IPS DF 6.9 (cell line): ENCODE measurements at regions not wholly inside any gene's neighbourhood (a gene's known extent, or its start where the extent isn't known, plus 50 kb on each side); places are given as distances from the start of the nearest gene placed in this dataset.

Experiments used
- DNase-seq: peaks from one replicate; pipeline ENCODE4 v3.0.0-alpha.2; 2013; ENCODE audit warnings: low read depth, low spot score
- H3K27ac ChIP-seq: one replicate; pipeline ENCODE4 v1.5.1; 2013; ENCODE audit warnings: low read length, control low read depth
- H3K27me3 ChIP-seq: 2 replicates; pipeline ENCODE4 v1.6.1; 2013; ENCODE audit warnings: mild to moderate bottlenecking, low read length; ENCODE audit not compliant: control insufficient read depth, insufficient read depth
- H3K36me3 ChIP-seq: 2 replicates; pipeline ENCODE4 v1.6.1; 2013; ENCODE audit warnings: low read length; ENCODE audit not compliant: control insufficient read depth, insufficient read depth
- H3K4me1 ChIP-seq: 2 replicates; pipeline ENCODE4 v1.6.1; 2013; ENCODE audit warnings: low read length; ENCODE audit not compliant: control insufficient read depth, insufficient read depth
- H3K4me3 ChIP-seq: 2 replicates; pipeline ENCODE4 v1.5.1; 2013; ENCODE audit warnings: mild to moderate bottlenecking, low read length
- H3K9me3 ChIP-seq: 2 replicates; pipeline ENCODE4 v1.6.1; 2013; ENCODE audit warnings: low read length, inconsistent platforms; ENCODE audit not compliant: control insufficient read depth, insufficient read depth
- WGBS: extraction: QIAGEN DNeasy Blood & Tissue Kit; methylation state at CpG from one replicate; pipeline ENCODE4 v1.1.7; 2013; ENCODE audit warnings: mixed read lengths, missing lambda C conversion rate; ENCODE audit not compliant: insufficient read length, insufficient coverage; 5-methylcytosine and 5-hydroxymethylcytosine counted together

DNA sequence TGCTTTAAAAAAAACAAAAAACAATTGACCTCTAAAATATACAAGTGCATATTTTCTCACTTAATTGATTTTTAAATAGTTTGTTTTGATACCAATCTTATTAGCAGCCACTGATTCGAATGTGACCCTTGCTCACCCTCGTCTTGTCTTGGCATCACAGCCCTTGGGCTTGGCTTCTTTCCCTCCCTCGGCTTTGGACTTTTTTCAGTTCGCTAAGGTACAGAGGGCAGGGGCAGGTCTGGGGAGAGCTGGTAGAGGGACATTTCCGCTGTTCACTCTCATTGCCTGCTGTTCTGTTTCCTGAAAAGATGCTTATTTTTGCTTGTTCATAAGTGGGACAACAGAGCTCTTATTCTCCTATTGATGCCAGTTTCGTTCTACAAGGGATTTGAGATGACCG is 88.5 kb upstream of the RPS6KA3 start:
- Histone ChIP-seq H3K27ac (no peak overlapping the region), H3K9me3 (no peaks in the 10 kb centered on the region), H3K4me1 (no peaks in the 10 kb centered on the region), H3K27me3 (no peaks in the 10 kb centered on the region), H3K4me3 (no peak overlapping the region), H3K36me3 (no peaks in the 10 kb centered on the region)
- no peak for DNase-seq
- WGBS = no CpG with 5 or more reads among the region's 7 CpGs

DNA sequence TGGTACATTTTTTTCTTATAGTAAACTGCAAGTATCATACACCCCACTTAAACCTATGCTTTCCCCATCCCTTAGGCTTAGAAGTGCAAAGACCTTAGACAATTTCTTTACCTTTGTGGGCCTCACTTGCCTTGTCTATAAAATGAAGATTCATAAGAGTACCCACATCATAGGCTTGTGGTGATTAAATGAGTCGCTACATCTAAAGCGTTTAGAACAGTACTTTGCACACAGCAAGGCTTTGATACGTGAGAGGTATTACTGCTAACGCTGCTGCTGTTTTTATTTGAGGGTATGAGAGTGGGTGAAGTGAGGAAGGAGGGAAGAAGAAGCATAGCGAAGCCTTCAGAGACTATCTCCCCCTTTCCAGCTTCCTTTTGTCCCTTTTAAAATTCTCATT is 87.8 kb upstream of the RPS6KA3 start:
- no peaks in the 10 kb centered on the region for H3K9me3 ChIP-seq
- H3K36me3 ChIP-seq = no peaks in the 10 kb centered on the region
- WGBS = no CpG with 5 or more reads among the region's 5 CpGs
- H3K4me1 ChIP-seq = no peaks in the 10 kb centered on the region
- H3K27ac ChIP-seq = no peak overlapping the region
- no peak overlapping the region for H3K4me3 ChIP-seq
- H3K27me3 ChIP-seq = no peaks in the 10 kb centered on the region
- no peak for DNase-seq

DNA sequence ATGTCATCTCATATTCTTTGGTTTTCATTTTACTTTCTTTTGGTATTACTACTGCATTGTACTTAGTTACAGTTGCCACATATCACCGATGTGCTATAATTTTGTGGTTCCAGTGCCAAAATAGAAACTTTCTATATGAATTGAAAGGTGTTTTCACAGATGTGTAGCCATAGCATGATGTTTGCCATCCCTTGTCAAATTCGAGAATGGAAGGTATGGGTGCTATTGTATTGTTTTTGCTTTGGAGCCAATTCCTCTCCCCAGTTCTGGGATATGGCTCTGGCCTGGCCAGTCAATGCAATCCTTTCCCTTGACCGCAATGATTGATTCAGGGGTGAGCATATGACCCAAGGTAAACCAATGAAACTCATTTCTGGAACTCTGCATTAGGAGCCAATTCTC is 86.2 kb upstream of the RPS6KA3 start:
- no peak for DNase-seq
- no CpG with 5 or more reads among the region's 3 CpGs for whole genome bisulfite sequencing
- Histone ChIP-seq H3K4me1 (no peaks in the 10 kb centered on the region), H3K4me3 (no peak overlapping the region), H3K9me3 (no peaks in the 10 kb centered on the region), H3K27ac (no peak overlapping the region), H3K36me3 (no peaks in the 10 kb centered on the region), H3K27me3 (no peaks in the 10 kb centered on the region)

DNA sequence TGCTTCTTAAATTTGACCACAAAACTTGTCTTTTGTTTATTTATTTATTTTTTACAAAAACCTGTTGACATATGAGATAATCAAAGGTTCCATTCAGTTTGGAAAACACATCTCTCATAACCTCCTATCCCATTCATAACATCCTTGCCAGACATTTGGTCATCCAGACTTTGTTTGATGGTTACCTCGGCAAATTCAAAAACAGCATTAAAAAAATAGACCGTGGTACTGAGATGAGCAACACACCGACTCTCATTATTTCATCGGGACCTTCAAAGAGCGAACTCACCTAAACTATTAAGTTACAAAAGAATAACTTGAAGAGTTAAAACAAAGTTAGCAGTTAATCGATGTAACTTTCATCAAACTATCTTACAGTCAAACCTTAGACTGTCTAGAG is 85.8 kb upstream of the RPS6KA3 start:
- Histone ChIP-seq H3K4me3 (no peak overlapping the region), H3K9me3 (no peaks in the 10 kb centered on the region), H3K27ac (no peak overlapping the region), H3K27me3 (no peaks in the 10 kb centered on the region), H3K36me3 (no peaks in the 10 kb centered on the region), H3K4me1 (no peaks in the 10 kb centered on the region)
- WGBS = no CpG with 5 or more reads among the region's 6 CpGs
- no peak for DNase-seq

DNA sequence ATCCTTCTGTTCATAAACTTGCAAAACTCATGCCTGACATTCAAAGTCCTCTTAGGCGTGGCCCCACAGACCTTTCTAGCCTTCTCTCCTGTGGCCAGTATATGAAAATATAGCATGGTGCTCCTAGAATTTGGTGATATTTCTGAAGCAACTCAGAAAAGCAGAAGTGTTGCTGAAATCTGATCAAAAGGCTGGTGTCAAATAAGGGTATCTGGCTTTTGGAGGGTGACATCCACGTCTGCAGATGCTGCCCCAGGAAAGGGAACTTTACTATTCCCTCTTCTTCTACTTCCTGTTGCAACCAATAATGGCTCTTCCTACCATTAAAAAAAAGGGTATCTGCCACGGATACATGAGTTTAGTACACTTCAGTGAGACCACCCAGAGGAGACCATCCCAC is 83.9 kb upstream of the RPS6KA3 start:
- H3K36me3 ChIP-seq = no peaks in the 10 kb centered on the region
- no peak overlapping the region for H3K4me3 ChIP-seq
- no peaks in the 10 kb centered on the region for H3K27me3 ChIP-seq
- no CpG with 5 or more reads among the region's 3 CpGs for WGBS
- no peaks in the 10 kb centered on the region for H3K9me3 ChIP-seq
- H3K27ac ChIP-seq = no peak overlapping the region
- no peak for DNase-seq
- no peaks in the 10 kb centered on the region for H3K4me1 ChIP-seq

DNA sequence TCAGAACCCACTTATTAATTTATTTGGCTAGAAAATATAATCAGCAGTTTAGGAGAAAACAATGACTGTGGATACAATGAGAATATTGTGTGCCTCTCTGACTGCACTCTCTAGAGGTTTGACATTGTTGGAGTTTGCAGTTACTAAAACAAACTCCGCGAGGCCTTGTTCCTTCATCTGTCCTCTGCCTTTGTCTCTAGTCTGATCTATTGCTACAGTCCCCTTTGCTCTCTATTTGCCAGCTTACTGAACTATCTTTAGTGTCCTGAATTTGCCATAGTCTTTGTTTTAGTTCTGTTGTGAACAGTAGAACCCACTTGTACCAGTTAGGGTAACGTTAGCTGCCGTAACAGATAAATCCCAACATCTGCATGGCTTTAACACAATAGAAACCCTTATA is 81.4 kb upstream of the RPS6KA3 start:
- H3K36me3 ChIP-seq = no peaks in the 10 kb centered on the region
- DNase-seq = no peak
- no peaks in the 10 kb centered on the region for H3K4me1 ChIP-seq
- WGBS = no CpG with 5 or more reads among the region's 4 CpGs
- no peaks in the 10 kb centered on the region for H3K9me3 ChIP-seq
- no peak overlapping the region for H3K27ac ChIP-seq
- no peaks in the 10 kb centered on the region for H3K27me3 ChIP-seq
- no peak overlapping the region for H3K4me3 ChIP-seq

DNA sequence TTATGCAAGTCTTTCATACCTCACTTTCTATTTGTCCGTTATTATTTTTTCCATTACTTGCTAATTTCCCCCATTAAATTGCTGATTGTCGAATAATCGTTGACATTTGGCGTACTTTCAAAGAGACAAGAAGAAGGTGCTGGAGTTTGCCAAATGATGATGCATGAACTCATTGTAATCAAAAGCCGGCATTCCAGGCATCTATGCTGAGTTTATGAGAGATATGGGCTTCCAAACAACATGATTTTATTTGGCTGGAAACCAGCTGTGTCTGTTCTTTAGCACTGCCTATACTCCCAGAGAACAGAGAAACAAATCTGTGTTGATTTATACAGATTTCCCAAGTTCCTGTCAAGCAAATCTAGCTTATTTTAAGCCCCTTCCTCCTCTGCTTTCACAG is 80.8 kb upstream of the RPS6KA3 start:
- Histone ChIP-seq H3K4me3 (no peak overlapping the region), H3K4me1 (no peaks in the 10 kb centered on the region), H3K36me3 (no peaks in the 10 kb centered on the region), H3K27me3 (no peaks in the 10 kb centered on the region), H3K9me3 (no peaks in the 10 kb centered on the region), H3K27ac (no peak overlapping the region)
- no peak for DNase-seq
- WGBS = no CpG with 5 or more reads among the region's 5 CpGs

DNA sequence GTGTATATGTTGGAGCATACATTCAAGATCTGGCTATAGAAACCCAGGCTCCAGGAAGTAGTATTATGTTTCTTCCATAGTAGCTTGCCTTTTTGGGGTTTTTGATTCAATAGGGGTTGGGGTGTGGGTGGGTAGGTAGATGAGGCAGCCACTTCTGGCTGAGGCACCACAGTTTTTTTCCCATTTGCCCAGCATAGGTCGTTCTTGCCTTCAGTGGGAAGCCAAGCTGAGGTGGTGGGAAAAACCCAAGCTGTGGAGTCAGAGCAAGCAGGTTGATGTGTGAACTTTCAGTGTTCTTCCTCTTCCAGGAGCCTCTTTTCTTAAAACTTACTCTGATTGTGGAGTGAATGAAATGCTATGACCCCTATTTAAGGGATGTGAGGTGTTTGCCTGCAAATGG is 67.0 kb upstream of the RPS6KA3 start:
- no peak overlapping the region for H3K4me3 ChIP-seq
- no peaks in the 10 kb centered on the region for H3K4me1 ChIP-seq
- DNase-seq = no peak
- H3K36me3 ChIP-seq = no peaks in the 10 kb centered on the region
- no CpG with 5 or more reads among the region's 1 CpG for WGBS
- peaks cover 8% of the 10 kb centered on the region; the same call in 1 of the 2 replicates for H3K27me3 ChIP-seq
- no peaks in the 10 kb centered on the region for H3K9me3 ChIP-seq
- no peak overlapping the region for H3K27ac ChIP-seq

DNA sequence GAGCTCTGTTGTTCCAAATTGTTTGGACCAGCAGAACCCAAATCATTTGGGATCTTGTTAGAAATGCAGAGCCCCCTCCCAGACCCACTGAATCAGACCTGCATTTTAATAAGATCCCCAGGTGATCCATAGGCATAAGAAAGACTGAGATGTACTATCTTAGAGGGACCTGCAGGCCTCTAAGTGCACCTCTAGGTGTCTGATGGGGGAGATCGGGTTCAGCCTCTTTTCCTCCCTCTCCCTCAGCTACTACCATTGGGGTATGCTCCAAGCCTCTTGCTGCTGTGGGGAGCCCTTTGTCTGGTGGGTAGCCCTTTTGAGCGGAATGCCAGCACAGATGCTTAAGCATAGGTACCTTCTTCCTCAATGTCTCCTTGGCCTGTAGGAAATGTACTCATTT is 63.8 kb upstream of the RPS6KA3 start:
- Histone ChIP-seq H3K36me3 (no peaks in the 10 kb centered on the region), H3K4me3 (no peak overlapping the region), H3K27ac (no peak overlapping the region), H3K9me3 (no peaks in the 10 kb centered on the region), H3K4me1 (no peaks in the 10 kb centered on the region), H3K27me3 (peaks cover 8% of the 10 kb centered on the region; the same call in 1 of the 2 replicates)
- no CpG with 5 or more reads among the region's 2 CpGs for WGBS
- no peak for DNase-seq

DNA sequence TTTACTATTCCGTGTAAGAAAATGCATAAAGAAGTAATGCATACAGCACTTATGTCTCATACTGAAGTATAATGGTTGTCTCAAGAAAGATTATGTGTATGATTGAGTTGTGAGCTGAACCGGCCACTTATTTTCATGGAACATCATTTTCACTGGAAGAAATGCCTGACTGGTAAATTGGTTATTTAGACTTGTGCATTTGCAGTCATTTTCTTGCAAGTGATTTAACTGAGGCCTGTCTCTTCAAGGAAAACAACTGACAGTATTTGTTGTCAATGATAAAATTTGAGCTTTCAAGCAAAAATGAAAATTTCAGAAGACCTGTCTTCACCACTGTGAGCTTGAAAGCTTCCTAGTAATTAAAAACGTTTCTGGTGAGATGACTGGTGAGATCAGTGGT is 62.7 kb upstream of the RPS6KA3 start:
- H3K9me3 ChIP-seq = no peaks in the 10 kb centered on the region
- no peak for DNase-seq
- H3K4me1 ChIP-seq = no peaks in the 10 kb centered on the region
- WGBS = no CpG with 5 or more reads among the region's 3 CpGs
- peaks cover 8% of the 10 kb centered on the region; the same call in 1 of the 2 replicates for H3K27me3 ChIP-seq
- no peak overlapping the region for H3K27ac ChIP-seq
- no peaks in the 10 kb centered on the region for H3K36me3 ChIP-seq
- H3K4me3 ChIP-seq = no peak overlapping the region

DNA sequence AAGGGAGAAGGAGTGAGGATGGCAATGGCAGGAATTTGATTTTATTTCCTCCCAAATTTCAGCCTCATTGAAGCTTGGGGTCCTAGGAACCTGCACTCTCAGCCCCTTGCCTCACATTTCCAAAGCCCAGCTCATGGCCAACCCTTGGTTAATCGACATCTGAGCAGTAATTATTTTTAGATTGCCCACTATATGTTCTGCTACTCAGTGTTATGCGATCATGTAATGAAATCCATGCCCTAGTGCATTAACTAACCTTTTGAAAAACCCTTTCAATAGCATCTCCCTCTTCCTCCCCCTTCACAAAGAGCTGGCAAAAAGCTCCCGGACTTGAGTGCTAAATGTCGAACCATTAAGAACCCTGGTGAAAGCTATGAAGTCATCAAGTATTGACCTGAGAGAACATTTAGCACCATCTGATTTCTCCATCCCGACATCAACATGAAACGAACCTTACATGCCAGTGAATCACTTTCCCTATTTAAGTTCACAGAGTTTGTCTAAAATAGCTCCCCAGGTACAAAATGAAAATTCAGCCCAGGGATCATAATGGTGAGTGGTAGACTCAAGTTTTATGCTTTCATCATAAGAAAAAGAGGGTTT is 59.2 kb upstream of the RPS6KA3 start:
- no peak for DNase-seq
- no CpG with 5 or more reads among the region's 6 CpGs for WGBS
- Histone ChIP-seq H3K4me3 (no peak overlapping the region), H3K36me3 (no peaks in the 10 kb centered on the region), H3K9me3 (no peaks in the 10 kb centered on the region), H3K27me3 (0 out of 2 replicates have a peak, but pooled peaks cover 3% of the 10 kb centered on the region), H3K27ac (no peak overlapping the region), H3K4me1 (no peaks in the 10 kb centered on the region)
